Peyer's patch (tissue), 4 donors: ENCODE measurements at regions not wholly inside any gene's neighbourhood (a gene's known extent, or its start where the extent isn't known, plus 50 kb on each side); places are given as distances from the start of the nearest gene placed in this dataset.

Experiments used
- CTCF ChIP-seq, 6 experiments: fragments of 450-650 bp in 4 of 6; fragments of 200-600 bp in 2 of 6; sonication (generic) in 1 of 6; IDR thresholded peaks; one replicate each; pipeline ENCODE4 v1.5.1; 2017 to 2019; ENCODE audit warnings: antibody characterized with exemption in 6 of 6, mild to moderate bottlenecking in 3 of 6, moderate library complexity in 1 of 6
- POLR2A ChIP-seq, 2 donors: fragments of 450-650 bp; IDR thresholded peaks; one replicate each; pipeline ENCODE4 v1.5.1; 2017; ENCODE audit warnings: antibody characterized with exemption in 2 of 2, mild to moderate bottlenecking in 2 of 2, moderate library complexity in 2 of 2

- TF ChIP-seq CTCF (IDR thresholded peaks at IDR 0.05): no peak
- no peak for TF ChIP-seq POLR2A (IDR thresholded peaks at IDR 0.05)
These were observed 80.1 kb downstream of the IGLL1 start for GRCh38 chr22:23499845-23500500.
